ENCODE measurements at regions not wholly inside any gene's neighbourhood (a gene's known extent, or its start where the extent isn't known, plus 50 kb on each side); places are given as distances from the start of the nearest gene placed in this dataset.

DNA sequence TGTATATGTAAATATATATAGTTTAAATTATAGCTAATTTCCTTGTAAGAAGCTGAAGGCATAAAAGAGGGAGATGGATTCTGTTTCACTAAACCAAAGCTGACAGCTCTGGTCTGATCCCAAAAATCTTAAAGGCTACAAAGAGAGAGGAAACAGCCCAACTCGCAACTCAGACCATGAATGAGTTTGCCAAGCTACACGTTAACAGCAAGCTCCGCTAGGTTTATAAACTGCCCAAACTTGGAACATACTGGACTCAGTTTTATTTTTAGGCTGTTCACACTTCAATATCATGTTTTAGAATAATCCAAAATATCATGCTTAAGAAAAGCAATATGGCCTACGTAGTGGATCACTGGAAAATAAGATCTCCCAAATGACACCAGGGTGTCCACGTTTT lies 318.3 kb upstream of the RPS23 start:
- WGBS (ENCODE audit: insufficient coverage, insufficient replicate concordance, low lambda C conversion rate, missing lambda C conversion rate), result 44% methylated on average over 5 of the region's 5 CpGs
- no peaks in the 10 kb centered on the region for H3K9me3 ChIP-seq (replicated peaks; ENCODE audit: control insufficient read depth, insufficient read depth, low read length)

DNA sequence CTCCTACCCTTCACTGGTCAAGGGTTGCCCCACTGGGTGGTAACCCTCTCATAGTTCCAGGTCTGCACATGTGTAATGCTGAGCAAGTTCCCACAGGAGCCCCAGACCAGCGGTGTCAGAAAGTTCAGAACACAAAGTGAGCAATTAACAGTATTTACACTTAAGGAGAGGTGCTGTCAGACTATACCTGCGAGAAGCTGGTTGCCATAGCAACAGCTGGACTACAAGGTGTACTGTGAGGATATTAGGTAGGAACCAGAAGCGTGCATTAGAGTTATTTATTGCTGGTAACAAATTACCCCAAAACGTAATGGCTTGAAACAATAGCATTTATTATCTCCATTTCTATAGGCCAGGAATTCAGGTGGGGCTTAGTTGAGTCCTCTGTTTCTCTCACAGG lies 317.0 kb upstream of the RPS23 start:
- BruUV-seq (replicated peaks), result no TSS peak
- in situ Hi-C loops (cut with MboI), result no loop called here
- no peak for FAIRE-seq
- POLR2A ChIA-PET, result no interaction called here
- CTCF ChIA-PET, result no interaction called here
- 22% methylated on average over 4 of the region's 4 CpGs for WGBS (ENCODE audit: insufficient coverage, insufficient replicate concordance, low lambda C conversion rate, missing lambda C conversion rate)
- H4K20me1 ChIP-seq (ENCODE audit: control insufficient read depth, insufficient read depth), result no peaks in the 10 kb centered on the region
- H2AFZ ChIP-seq (ENCODE audit: control insufficient read depth, low read depth, low read length), result no peak overlapping the region
- H3K9me3 ChIP-seq (replicated peaks; ENCODE audit: control insufficient read depth, insufficient read depth, low read length), result no peaks in the 10 kb centered on the region
- H3K4me1 ChIP-seq (ENCODE audit: control insufficient read depth, insufficient read depth, low read length), result no peaks in the 10 kb centered on the region
- no peak overlapping the region for H3K9ac ChIP-seq (ENCODE audit: control insufficient read depth, insufficient read depth, low read length)
- RAD21 ChIA-PET (ENCODE audit: unreplicated experiment), result no interaction called here
- SMC1A ChIA-PET (ENCODE audit: uncharacterized antibody, unreplicated experiment), result no interaction called here
- no peaks in the 10 kb centered on the region for H3K79me2 ChIP-seq (ENCODE audit: control insufficient read depth, insufficient read depth, low read length)
- no peaks in the 10 kb centered on the region for H3K27me3 ChIP-seq (replicated peaks in 1 of 2; ENCODE audit: control insufficient read depth in 2 of 2, insufficient read depth in 2 of 2, low read length in 1 of 2)
- no peak overlapping the region for H3K4me3 ChIP-seq
- no peak overlapping the region for H3K27ac ChIP-seq (ENCODE audit: control insufficient read depth, insufficient read depth)
- no peak for DNase-seq (ENCODE audit: low read depth, low spot score)
- no peak for ATAC-seq
- intact Hi-C loops (cut with micrococcal nuclease; ENCODE audit: unreplicated experiment), result no loop called here
- no peaks in the 10 kb centered on the region for H3K36me3 ChIP-seq (ENCODE audit: control insufficient read depth in 2 of 2, insufficient read depth in 2 of 2, low read length in 1 of 2)
- no peak overlapping the region for H3K4me2 ChIP-seq (ENCODE audit: control insufficient read depth, insufficient read depth)
- no peak for TF ChIP-seq NFXL1 (IDR thresholded peaks at IDR 0.05; ENCODE audit: borderline replicate concordance)
- TF ChIP-seq JUNB (IDR thresholded peaks at IDR 0.05), result no peak
- TF ChIP-seq, protein P1, sequence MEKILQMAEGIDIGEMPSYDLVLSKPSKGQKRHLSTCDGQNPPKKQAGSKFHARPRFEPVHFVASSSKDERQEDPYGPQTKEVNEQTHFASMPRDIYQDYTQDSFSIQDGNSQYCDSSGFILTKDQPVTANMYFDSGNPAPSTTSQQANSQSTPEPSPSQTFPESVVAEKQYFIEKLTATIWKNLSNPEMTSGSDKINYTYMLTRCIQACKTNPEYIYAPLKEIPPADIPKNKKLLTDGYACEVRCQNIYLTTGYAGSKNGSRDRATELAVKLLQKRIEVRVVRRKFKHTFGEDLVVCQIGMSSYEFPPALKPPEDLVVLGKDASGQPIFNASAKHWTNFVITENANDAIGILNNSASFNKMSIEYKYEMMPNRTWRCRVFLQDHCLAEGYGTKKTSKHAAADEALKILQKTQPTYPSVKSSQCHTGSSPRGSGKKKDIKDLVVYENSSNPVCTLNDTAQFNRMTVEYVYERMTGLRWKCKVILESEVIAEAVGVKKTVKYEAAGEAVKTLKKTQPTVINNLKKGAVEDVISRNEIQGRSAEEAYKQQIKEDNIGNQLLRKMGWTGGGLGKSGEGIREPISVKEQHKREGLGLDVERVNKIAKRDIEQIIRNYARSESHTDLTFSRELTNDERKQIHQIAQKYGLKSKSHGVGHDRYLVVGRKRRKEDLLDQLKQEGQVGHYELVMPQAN (conservative IDR thresholded peaks at IDR 0.05), result no peak
- TF ChIP-seq, protein P2, sequence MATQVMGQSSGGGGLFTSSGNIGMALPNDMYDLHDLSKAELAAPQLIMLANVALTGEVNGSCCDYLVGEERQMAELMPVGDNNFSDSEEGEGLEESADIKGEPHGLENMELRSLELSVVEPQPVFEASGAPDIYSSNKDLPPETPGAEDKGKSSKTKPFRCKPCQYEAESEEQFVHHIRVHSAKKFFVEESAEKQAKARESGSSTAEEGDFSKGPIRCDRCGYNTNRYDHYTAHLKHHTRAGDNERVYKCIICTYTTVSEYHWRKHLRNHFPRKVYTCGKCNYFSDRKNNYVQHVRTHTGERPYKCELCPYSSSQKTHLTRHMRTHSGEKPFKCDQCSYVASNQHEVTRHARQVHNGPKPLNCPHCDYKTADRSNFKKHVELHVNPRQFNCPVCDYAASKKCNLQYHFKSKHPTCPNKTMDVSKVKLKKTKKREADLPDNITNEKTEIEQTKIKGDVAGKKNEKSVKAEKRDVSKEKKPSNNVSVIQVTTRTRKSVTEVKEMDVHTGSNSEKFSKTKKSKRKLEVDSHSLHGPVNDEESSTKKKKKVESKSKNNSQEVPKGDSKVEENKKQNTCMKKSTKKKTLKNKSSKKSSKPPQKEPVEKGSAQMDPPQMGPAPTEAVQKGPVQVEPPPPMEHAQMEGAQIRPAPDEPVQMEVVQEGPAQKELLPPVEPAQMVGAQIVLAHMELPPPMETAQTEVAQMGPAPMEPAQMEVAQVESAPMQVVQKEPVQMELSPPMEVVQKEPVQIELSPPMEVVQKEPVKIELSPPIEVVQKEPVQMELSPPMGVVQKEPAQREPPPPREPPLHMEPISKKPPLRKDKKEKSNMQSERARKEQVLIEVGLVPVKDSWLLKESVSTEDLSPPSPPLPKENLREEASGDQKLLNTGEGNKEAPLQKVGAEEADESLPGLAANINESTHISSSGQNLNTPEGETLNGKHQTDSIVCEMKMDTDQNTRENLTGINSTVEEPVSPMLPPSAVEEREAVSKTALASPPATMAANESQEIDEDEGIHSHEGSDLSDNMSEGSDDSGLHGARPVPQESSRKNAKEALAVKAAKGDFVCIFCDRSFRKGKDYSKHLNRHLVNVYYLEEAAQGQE (IDR thresholded peaks at IDR 0.05; ENCODE audit: low read depth, low read length), result no peak
- no peak for TF ChIP-seq CBX5 (IDR thresholded peaks at IDR 0.05; ENCODE audit: low read depth)

More for the DNA sequence above, 318.3 kb upstream of the RPS23 start:
- ChIA-PET RAD21 (ENCODE audit: unreplicated experiment) (no interaction called here), CTCF (interaction anchor here (0.8 to 1.4 kb wide), 3 partner anchors 45 to 246 kb away, joined by 3 read pairs; no protein-coding TSS in a partner anchor), SMC1A (ENCODE audit: uncharacterized antibody, unreplicated experiment) (no interaction called here), POLR2A (no interaction called here)
- in situ Hi-C loops (cut with MboI), result no loop called here
- no TSS peak for BruUV-seq (replicated peaks)
- Histone ChIP-seq H3K79me2 (ENCODE audit: control insufficient read depth, insufficient read depth, low read length) (no peaks in the 10 kb centered on the region), H3K9ac (ENCODE audit: control insufficient read depth, insufficient read depth, low read length) (no peak overlapping the region), H3K4me2 (ENCODE audit: control insufficient read depth, insufficient read depth) (no peak overlapping the region), H2AFZ (ENCODE audit: control insufficient read depth, low read depth, low read length) (no peak overlapping the region), H3K36me3 (ENCODE audit: control insufficient read depth in 2 of 2, insufficient read depth in 2 of 2, low read length in 1 of 2) (no peaks in the 10 kb centered on the region), H3K27me3 (replicated peaks in 1 of 2; ENCODE audit: control insufficient read depth in 2 of 2, insufficient read depth in 2 of 2, low read length in 1 of 2) (no peaks in the 10 kb centered on the region), H3K27ac (ENCODE audit: control insufficient read depth, insufficient read depth) (no peak overlapping the region), H4K20me1 (ENCODE audit: control insufficient read depth, insufficient read depth) (no peaks in the 10 kb centered on the region), H3K4me1 (ENCODE audit: control insufficient read depth, insufficient read depth, low read length) (no peaks in the 10 kb centered on the region), H3K4me3 (no peak overlapping the region)
- DNase-seq (ENCODE audit: low read depth, low spot score) (no peak), ATAC-seq (no peak), FAIRE-seq (no peak)
- TF ChIP-seq, protein P3, sequence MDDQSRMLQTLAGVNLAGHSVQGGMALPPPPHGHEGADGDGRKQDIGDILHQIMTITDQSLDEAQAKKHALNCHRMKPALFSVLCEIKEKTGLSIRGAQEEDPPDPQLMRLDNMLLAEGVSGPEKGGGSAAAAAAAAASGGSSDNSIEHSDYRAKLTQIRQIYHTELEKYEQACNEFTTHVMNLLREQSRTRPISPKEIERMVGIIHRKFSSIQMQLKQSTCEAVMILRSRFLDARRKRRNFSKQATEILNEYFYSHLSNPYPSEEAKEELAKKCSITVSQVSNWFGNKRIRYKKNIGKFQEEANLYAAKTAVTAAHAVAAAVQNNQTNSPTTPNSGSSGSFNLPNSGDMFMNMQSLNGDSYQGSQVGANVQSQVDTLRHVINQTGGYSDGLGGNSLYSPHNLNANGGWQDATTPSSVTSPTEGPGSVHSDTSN (IDR thresholded peaks at IDR 0.05; ENCODE audit: insufficient replicate concordance, low read depth, low read length), result no peak
- TF ChIP-seq CBFB (IDR thresholded peaks at IDR 0.05; ENCODE audit: low read depth) (no peak), CHD4 (IDR thresholded peaks at IDR 0.05) (no peak), KDM1A (IDR thresholded peaks at IDR 0.05; ENCODE audit: borderline replicate concordance) (no peak)
- TF ChIP-seq, protein P4, sequence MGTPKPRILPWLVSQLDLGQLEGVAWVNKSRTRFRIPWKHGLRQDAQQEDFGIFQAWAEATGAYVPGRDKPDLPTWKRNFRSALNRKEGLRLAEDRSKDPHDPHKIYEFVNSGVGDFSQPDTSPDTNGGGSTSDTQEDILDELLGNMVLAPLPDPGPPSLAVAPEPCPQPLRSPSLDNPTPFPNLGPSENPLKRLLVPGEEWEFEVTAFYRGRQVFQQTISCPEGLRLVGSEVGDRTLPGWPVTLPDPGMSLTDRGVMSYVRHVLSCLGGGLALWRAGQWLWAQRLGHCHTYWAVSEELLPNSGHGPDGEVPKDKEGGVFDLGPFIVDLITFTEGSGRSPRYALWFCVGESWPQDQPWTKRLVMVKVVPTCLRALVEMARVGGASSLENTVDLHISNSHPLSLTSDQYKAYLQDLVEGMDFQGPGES (IDR thresholded peaks at IDR 0.05), result no peak
- intact Hi-C loops (cut with micrococcal nuclease; ENCODE audit: unreplicated experiment), result no loop called here

Measured in GM12878 (cell line).